PC-3 (cell line): ENCODE measurements at regions not wholly inside any gene's neighbourhood (a gene's known extent, or its start where the extent isn't known, plus 50 kb on each side); places are given as distances from the start of the nearest gene placed in this dataset.

ENCODE experiments used
- EZH2 ChIP-seq: fragments of 300-600 bp; sonication (generic); IDR thresholded peaks from one replicate; pipeline ENCODE4 v1.6.1; 2017; ENCODE audit warnings: antibody characterized with exemption, mild to moderate bottlenecking, low read length; ENCODE audit not compliant: unreplicated experiment
- TF ChIP-seq, protein P1 (sequence below): fragments of 300-600 bp; sonication (generic); conservative IDR thresholded peaks from 2 replicates; pipeline ENCODE4 v1.5.1; 2017; ENCODE audit warnings: antibody characterized with exemption, low read depth, mild to moderate bottlenecking, low read length

DNA sequence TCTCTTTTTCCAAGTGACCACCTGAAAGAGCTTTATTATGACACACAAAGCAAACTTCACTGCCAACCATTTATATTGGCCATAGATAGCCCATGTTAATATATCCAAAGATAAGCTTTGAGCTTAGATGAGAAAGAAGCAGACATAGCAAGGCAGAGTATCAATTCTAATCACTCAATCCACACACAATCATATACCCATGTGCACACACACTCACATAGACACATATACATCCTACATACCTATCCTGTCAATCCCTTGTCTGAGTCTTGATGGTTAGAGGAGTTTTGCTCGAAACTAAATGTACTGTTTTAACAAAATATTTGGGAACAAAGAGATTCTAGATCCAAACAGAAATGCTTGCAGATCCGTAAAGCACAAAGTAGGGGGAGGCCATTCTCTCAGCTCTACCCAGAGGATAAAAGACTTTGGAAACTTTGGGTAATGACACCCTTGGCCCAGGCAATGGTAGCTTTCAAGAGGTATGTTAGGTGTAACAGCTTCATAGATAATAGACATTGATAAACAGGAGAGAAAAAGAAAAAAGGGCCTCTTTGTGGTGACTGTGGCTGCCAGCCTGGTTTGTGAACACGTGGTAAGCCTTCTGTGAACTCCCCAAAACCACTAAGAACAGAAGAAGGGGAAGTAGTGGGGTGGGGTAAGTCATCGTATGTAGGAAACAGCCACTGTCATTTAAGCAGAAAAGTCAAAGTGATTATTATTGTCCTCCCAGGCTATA, 121.6 kb downstream of the TLR4 start:
- TF ChIP-seq, protein P1, sequence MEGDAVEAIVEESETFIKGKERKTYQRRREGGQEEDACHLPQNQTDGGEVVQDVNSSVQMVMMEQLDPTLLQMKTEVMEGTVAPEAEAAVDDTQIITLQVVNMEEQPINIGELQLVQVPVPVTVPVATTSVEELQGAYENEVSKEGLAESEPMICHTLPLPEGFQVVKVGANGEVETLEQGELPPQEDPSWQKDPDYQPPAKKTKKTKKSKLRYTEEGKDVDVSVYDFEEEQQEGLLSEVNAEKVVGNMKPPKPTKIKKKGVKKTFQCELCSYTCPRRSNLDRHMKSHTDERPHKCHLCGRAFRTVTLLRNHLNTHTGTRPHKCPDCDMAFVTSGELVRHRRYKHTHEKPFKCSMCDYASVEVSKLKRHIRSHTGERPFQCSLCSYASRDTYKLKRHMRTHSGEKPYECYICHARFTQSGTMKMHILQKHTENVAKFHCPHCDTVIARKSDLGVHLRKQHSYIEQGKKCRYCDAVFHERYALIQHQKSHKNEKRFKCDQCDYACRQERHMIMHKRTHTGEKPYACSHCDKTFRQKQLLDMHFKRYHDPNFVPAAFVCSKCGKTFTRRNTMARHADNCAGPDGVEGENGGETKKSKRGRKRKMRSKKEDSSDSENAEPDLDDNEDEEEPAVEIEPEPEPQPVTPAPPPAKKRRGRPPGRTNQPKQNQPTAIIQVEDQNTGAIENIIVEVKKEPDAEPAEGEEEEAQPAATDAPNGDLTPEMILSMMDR = no peak
- TF ChIP-seq EZH2 = no peak
